MM.1S (cell line): ENCODE measurements at regions not wholly inside any gene's neighbourhood (a gene's known extent, or its start where the extent isn't known, plus 50 kb on each side); places are given as distances from the start of the nearest gene placed in this dataset.

Experiments used
- DNase-seq: peaks from one replicate; pipeline ENCODE4 v3.0.0-alpha.2; 2015
- H2AFZ ChIP-seq: fragments of 300-600 bp; sonication (generic); 2 replicates; pipeline ENCODE4 v1.6.0; 2016; ENCODE audit warnings: antibody characterized with exemption, low read length
- H3F3A ChIP-seq: fragments of 300-600 bp; sonication (generic); 2 replicates; pipeline ENCODE4 v1.6.1; 2016; ENCODE audit warnings: mild to moderate bottlenecking, antibody characterized with exemption, low read length, moderate library complexity, mixed read lengths; ENCODE audit not compliant: insufficient read depth
- H3K27ac ChIP-seq: fragments of 300-600 bp; sonication (generic); 2 replicates; pipeline ENCODE4 v1.5.1; 2016; ENCODE audit warnings: mild to moderate bottlenecking, low read length
- H3K27me3 ChIP-seq: fragments of 300-600 bp; sonication (generic); replicated peaks from 2 replicates; pipeline ENCODE4 v1.6.0; 2016; ENCODE audit warnings: low read length; ENCODE audit not compliant: insufficient read depth
- H3K36me3 ChIP-seq: fragments of 300-600 bp; sonication (generic); replicated peaks from 2 replicates; pipeline ENCODE4 v1.6.1; 2016; ENCODE audit warnings: mild to moderate bottlenecking, low read length, mixed read lengths; ENCODE audit not compliant: insufficient read depth
- H3K4me1 ChIP-seq: fragments of 300-600 bp; sonication (generic); 2 replicates; pipeline ENCODE4 v1.6.1; 2016; ENCODE audit warnings: low read length, mixed read lengths
- H3K4me2 ChIP-seq: fragments of 300-600 bp; sonication (generic); 2 replicates; pipeline ENCODE4 v1.6.0; 2016; ENCODE audit warnings: low read depth, low read length
- H3K4me3 ChIP-seq: fragments of 300-600 bp; sonication (generic); 2 replicates; pipeline ENCODE4 v1.5.1; 2016; ENCODE audit warnings: low read length, mixed read lengths
- H3K79me2 ChIP-seq: fragments of 300-600 bp; sonication (generic); 2 replicates; pipeline ENCODE4 v1.6.1; 2016; ENCODE audit warnings: mixed run types, low read length, mixed read lengths
- H3K9ac ChIP-seq: fragments of 300-600 bp; sonication (generic); 2 replicates; pipeline ENCODE4 v1.6.1; 2016; ENCODE audit warnings: low read length, mixed read lengths
- H3K9me2 ChIP-seq: fragments of 300-600 bp; sonication (generic); replicated peaks from 2 replicates; pipeline ENCODE4 v1.6.1; 2016; ENCODE audit warnings: mild to moderate bottlenecking, low read length, mixed read lengths; ENCODE audit not compliant: insufficient read depth
- H3K9me3 ChIP-seq: fragments of 300-600 bp; sonication (generic); replicated peaks from 2 replicates; pipeline ENCODE4 v1.6.1; 2016; ENCODE audit warnings: mild to moderate bottlenecking, low read length, mixed read lengths; ENCODE audit not compliant: insufficient read depth
- H4K20me1 ChIP-seq: fragments of 300-600 bp; sonication (generic); 2 replicates; pipeline ENCODE4 v1.6.1; 2016; ENCODE audit warnings: mild to moderate bottlenecking, low read length, moderate library complexity, mixed read lengths; ENCODE audit not compliant: insufficient read depth
- EZH2 ChIP-seq: fragments of 300-600 bp; sonication (generic); optimal IDR thresholded peaks from 2 replicates; pipeline ENCODE3; 2017; ENCODE audit warnings: low read depth, mild to moderate bottlenecking, antibody characterized with exemption, low read length, mixed read lengths
- EZH2phosphoT487 ChIP-seq: fragments of 300-600 bp; sonication (generic); IDR thresholded peaks from 2 replicates; pipeline ENCODE4 v1.6.1; 2018; ENCODE audit warnings: antibody characterized with exemption, low read length
- TF ChIP-seq, protein P1 (sequence below): fragments of 300-600 bp; sonication (generic); IDR thresholded peaks from 2 replicates; pipeline ENCODE4 v1.5.1; 2016; ENCODE audit warnings: antibody characterized with exemption, low read length, mixed read lengths

DNA sequence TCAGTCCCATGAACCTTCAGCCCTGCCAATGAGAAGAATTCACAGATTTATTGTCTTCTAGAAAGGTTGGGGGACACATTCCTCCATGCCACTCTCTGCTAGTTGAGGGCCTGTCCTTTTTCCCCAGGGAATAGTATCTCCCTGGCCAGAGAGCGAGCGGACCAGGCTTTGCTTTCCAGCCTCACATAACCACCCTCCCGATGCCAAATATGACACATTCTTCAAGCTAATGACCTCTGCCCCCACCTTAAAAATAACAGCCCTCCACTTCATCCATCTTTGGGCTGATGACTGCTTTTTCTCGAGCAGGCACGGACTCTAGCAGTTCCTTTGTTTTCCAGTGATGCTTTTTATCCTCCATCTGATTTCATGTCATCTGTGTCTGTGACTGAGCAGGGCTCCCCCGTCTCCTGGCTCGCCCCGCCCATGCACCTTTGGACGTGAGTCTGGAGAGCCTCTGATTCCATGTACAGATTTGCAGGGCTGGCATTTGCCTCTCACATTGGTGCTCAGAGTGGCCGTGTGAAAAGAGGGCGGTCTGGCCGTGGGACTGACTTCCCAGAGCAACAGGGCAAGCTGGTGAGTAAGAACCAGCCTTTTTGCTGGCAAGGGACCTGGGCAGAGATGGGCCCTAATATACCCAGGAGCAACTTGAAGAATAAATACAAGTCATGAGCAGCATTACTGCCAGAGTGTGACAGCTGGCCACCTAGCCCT is 279.8 kb downstream of the BCOR start:
- no peak for DNase-seq
- Histone ChIP-seq H3K36me3 (no peaks in the 10 kb centered on the region), H3K79me2 (no peaks in the 10 kb centered on the region), H3K4me2 (no peak overlapping the region), H3F3A (no peaks in the 10 kb centered on the region), H3K9ac (no peak overlapping the region), H3K4me3 (no peak overlapping the region), H3K4me1 (0 out of 2 replicates have a peak, but pooled peaks cover 4% of the 10 kb centered on the region), H3K9me2 (no peaks in the 10 kb centered on the region), H3K9me3 (no peaks in the 10 kb centered on the region), H3K27ac (no peak overlapping the region), H3K27me3 (no peaks in the 10 kb centered on the region), H4K20me1 (no peaks in the 10 kb centered on the region), H2AFZ (no peak overlapping the region)
- TF ChIP-seq, protein P1, sequence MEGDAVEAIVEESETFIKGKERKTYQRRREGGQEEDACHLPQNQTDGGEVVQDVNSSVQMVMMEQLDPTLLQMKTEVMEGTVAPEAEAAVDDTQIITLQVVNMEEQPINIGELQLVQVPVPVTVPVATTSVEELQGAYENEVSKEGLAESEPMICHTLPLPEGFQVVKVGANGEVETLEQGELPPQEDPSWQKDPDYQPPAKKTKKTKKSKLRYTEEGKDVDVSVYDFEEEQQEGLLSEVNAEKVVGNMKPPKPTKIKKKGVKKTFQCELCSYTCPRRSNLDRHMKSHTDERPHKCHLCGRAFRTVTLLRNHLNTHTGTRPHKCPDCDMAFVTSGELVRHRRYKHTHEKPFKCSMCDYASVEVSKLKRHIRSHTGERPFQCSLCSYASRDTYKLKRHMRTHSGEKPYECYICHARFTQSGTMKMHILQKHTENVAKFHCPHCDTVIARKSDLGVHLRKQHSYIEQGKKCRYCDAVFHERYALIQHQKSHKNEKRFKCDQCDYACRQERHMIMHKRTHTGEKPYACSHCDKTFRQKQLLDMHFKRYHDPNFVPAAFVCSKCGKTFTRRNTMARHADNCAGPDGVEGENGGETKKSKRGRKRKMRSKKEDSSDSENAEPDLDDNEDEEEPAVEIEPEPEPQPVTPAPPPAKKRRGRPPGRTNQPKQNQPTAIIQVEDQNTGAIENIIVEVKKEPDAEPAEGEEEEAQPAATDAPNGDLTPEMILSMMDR, result no peak
- no peak for TF ChIP-seq EZH2
- TF ChIP-seq EZH2phosphoT487, result no peak

DNA sequence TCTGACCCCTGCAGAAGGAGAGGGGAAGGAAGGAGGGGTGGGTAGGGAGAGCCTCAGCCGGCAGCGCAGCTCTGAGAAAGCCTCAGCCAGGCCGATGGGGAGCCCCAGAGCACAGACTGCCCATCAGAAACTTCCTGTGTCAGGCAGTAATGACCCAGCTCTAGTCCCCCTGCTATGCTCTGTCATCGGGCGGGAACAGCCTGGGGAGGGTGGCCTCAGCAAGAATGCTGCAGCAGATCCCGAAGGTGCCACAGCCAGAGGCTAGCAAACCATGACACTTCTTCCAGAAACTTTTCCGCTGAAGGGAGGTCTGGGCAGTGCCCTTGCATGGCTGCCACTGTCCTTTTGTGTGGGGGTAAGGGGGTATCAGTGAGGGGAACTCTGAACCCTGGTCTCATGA is 279.0 kb downstream of the BCOR start:
- Histone ChIP-seq H3K4me2 (no peak overlapping the region), H3K9ac (no peak overlapping the region), H2AFZ (no peak overlapping the region)

DNA sequence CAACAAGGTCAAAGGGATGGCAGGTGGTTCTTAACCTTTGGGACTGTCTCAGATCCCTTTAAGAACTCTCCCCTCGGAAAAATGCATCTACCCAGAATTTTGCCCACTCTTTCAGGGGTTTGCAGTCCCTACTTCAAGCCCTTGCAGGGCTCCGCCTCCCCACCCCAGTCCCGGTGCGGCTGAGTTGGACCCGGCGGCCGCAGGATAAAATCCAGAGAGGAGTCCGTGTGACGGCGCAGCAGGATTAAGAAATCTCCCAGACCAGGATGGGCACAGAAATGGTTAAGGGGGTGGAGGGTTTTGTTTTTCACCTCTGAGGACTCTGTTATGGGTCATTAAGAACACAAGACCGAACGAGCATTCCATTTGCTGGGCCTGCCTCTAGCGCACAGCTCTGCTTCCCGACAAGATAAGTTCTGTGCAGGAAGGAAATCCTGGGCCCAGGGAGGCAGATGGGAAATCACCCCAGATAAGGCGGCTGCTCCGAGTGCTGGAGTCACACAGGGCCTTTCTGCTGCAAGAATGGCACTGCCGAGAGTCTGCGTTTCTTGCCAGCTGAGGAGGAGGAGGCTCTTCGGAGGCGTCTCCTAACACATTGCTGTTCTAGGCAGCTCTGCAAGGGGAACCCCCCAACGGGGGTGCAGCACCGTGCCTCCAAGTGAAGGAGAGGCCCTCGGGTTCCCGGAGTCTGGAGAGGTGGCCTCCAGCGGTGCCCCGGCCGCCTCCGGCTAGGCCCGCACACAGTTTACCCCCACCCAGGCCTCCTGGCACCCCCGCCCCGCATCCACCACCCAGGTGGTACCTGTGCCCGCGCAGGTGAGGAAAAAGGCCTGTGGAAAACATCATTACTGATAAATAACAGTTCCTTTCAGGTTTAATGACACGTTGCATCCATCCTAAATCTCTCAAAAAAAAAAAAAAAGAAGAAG is 277.6 kb downstream of the BCOR start:
- 0 out of 2 replicates have a peak, but pooled peaks cover 4% of the 10 kb centered on the region for H3K4me1 ChIP-seq
- no peak for DNase-seq
- H2AFZ ChIP-seq, result no peak overlapping the region
- no peak overlapping the region for H3K27ac ChIP-seq
- H3K36me3 ChIP-seq, result no peaks in the 10 kb centered on the region
- no peaks in the 10 kb centered on the region for H3K9me2 ChIP-seq
- TF ChIP-seq EZH2 (no peak), EZH2phosphoT487 (no peak)
- TF ChIP-seq, protein P1, result no peak
- no peak overlapping the region for H3K9ac ChIP-seq
- no peaks in the 10 kb centered on the region for H3F3A ChIP-seq
- H3K27me3 ChIP-seq, result no peaks in the 10 kb centered on the region
- H4K20me1 ChIP-seq, result no peaks in the 10 kb centered on the region
- no peaks in the 10 kb centered on the region for H3K79me2 ChIP-seq
- no peak overlapping the region for H3K4me2 ChIP-seq
- no peaks in the 10 kb centered on the region for H3K9me3 ChIP-seq
- H3K4me3 ChIP-seq, result no peak overlapping the region

More for the DNA sequence above, 279.0 kb downstream of the BCOR start:
- no peak overlapping the region for H3K4me3 ChIP-seq
- no peak for DNase-seq
- H3K27me3 ChIP-seq, result no peaks in the 10 kb centered on the region
- H3K27ac ChIP-seq, result no peak overlapping the region
- no peaks in the 10 kb centered on the region for H3K9me2 ChIP-seq
- H3K9me3 ChIP-seq, result no peaks in the 10 kb centered on the region
- H3F3A ChIP-seq, result no peaks in the 10 kb centered on the region
- no peaks in the 10 kb centered on the region for H3K36me3 ChIP-seq
- TF ChIP-seq EZH2, result no peak
- TF ChIP-seq, protein P1, result no peak
- TF ChIP-seq EZH2phosphoT487, result no peak
- no peaks in the 10 kb centered on the region for H3K79me2 ChIP-seq
- 0 out of 2 replicates have a peak, but pooled peaks cover 4% of the 10 kb centered on the region for H3K4me1 ChIP-seq
- no peaks in the 10 kb centered on the region for H4K20me1 ChIP-seq
